GM12878 (cell line): ENCODE measurements at regions not wholly inside any gene's neighbourhood (a gene's known extent, or its start where the extent isn't known, plus 50 kb on each side); places are given as distances from the start of the nearest gene placed in this dataset.

Experiments used
- ATAC-seq: fragments of 200-7000 bp; cut with Tn5 transposase; 3 replicates; pipeline ENCODE4 v1.9.1; 2020; ENCODE audit warnings: mild to moderate bottlenecking, moderate library complexity
- BruUV-seq: library from RNA; stranded (reverse); fragments of 400-500 nt; replicated peaks from 2 replicates; lab custom pipeline; 2021; lab: Mats Ljungman, UMichigan
- CTCF ChIA-PET: fragments of 300-600 bp; sonication (Branson Sonifier 250); formaldehyde crosslinking; extraction: SDS; loops from one replicate; lab custom pipeline; 2021; ENCODE audit warnings: inconsistent platforms; lab: Yijun Ruan, JAX
- POLR2A ChIA-PET: fragments of 350-600 bp; formaldehyde crosslinking; extraction: SDS; loops from one replicate; lab custom pipeline; 2021; ENCODE audit warnings: inconsistent platforms; lab: Charles Lee
- RAD21 ChIA-PET: fragments of 300-600 bp; sonication (Branson Sonifier 250); formaldehyde crosslinking; loops from one replicate; lab custom pipeline; 2023; ENCODE audit warnings: antibody characterized with exemption; ENCODE audit not compliant: unreplicated experiment; lab: Charles Lee
- SMC1A ChIA-PET: fragments of 300-600 bp; sonication (Branson Sonifier 250); formaldehyde crosslinking; loops from one replicate; lab custom pipeline; 2023; ENCODE audit not compliant: unreplicated experiment, uncharacterized antibody; lab: Charles Lee
- DNase-seq: peaks from one replicate; pipeline ENCODE4 v3.0.0-alpha.2; 2011; ENCODE audit warnings: low read depth, low spot score
- FAIRE-seq: peaks from 3 replicates; lab custom pipeline; 2011; peaks lifted over from hg19 to GRCh38; lab: Jason Lieb, UNC
- H2AFZ ChIP-seq: 2 replicates; pipeline ENCODE4 v1.6.0; 2011; ENCODE audit warnings: low read depth, low read length, control low read depth; ENCODE audit not compliant: control insufficient read depth
- H3K27ac ChIP-seq: 2 replicates; pipeline ENCODE4 v1.5.1; 2011; ENCODE audit warnings: control low read depth; ENCODE audit not compliant: control insufficient read depth, insufficient read depth
- H3K27me3 ChIP-seq, 2 experiments: replicated peaks in 1 of 2; 2 replicates each; pipeline versions ENCODE4 v1.6.0 to v1.6.1; 2011; ENCODE audit warnings: low read length in 1 of 2; ENCODE audit not compliant: control insufficient read depth in 2 of 2, insufficient read depth in 2 of 2
- H3K36me3 ChIP-seq, 2 experiments: 2 replicates each; pipeline ENCODE4 v1.5.1; 2011; ENCODE audit warnings: low read length in 1 of 2; ENCODE audit not compliant: control insufficient read depth in 2 of 2, insufficient read depth in 2 of 2
- H3K4me1 ChIP-seq: 2 replicates; pipeline ENCODE4 v1.6.1; 2011; ENCODE audit warnings: mild to moderate bottlenecking, low read length, moderate library complexity, mixed read lengths; ENCODE audit not compliant: control insufficient read depth, insufficient read depth
- H3K4me2 ChIP-seq: 2 replicates; pipeline ENCODE4 v1.6.0; 2011; ENCODE audit warnings: control low read depth; ENCODE audit not compliant: control insufficient read depth, insufficient read depth
- H3K4me3 ChIP-seq: fragments of 200-600 bp; sonication (generic); 2 replicates; pipeline ENCODE4 v1.5.1; 2016
- H3K79me2 ChIP-seq: 2 replicates; pipeline ENCODE4 v1.6.0; 2011; ENCODE audit warnings: low read length; ENCODE audit not compliant: control insufficient read depth, insufficient read depth
- H3K9ac ChIP-seq: 2 replicates; pipeline ENCODE4 v1.8.0; 2011; ENCODE audit warnings: low read length, control low read depth, mixed read lengths; ENCODE audit not compliant: control insufficient read depth, insufficient read depth
- H3K9me3 ChIP-seq: replicated peaks from 3 replicates; pipeline ENCODE4 v1.5.1; 2011; ENCODE audit warnings: mild to moderate bottlenecking, low read length; ENCODE audit not compliant: control insufficient read depth, insufficient read depth
- H4K20me1 ChIP-seq: 2 replicates; pipeline ENCODE4 v1.6.0; 2011; ENCODE audit not compliant: control insufficient read depth, insufficient read depth
- E2F4 ChIP-seq: IDR thresholded peaks from 2 replicates; pipeline ENCODE4 v1.6.1; 2012; ENCODE audit warnings: low read depth, low read length, improper control_type of control experiment
- E2F8 ChIP-seq: fragments of 450-650 bp; IDR thresholded peaks from 2 replicates; pipeline ENCODE4 v1.6.1; 2018; ENCODE audit warnings: mild to moderate bottlenecking, low read depth, moderate library complexity; ENCODE audit not compliant: partially characterized antibody
- GABPA ChIP-seq: IDR thresholded peaks from 2 replicates; pipeline ENCODE4 v1.6.1; 2014; ENCODE audit warnings: antibody characterized with exemption, low read depth, mild to moderate bottlenecking, inconsistent platforms
- GATAD2B ChIP-seq: fragments of 450-650 bp; conservative IDR thresholded peaks from 2 replicates; pipeline ENCODE4 v1.6.1; 2017; ENCODE audit warnings: low read depth, mild to moderate bottlenecking, moderate library complexity
- HDAC2 ChIP-seq: fragments of 200-600 bp; sonication (generic); IDR thresholded peaks from 2 replicates; pipeline ENCODE4 v1.6.1; 2017
- MAX ChIP-seq: IDR thresholded peaks from 2 replicates; pipeline ENCODE4 v1.6.1; 2012; ENCODE audit warnings: low read depth, low read length, improper control_type of control experiment
- NR2C1 ChIP-seq: fragments of 450-650 bp; IDR thresholded peaks from 2 replicates; pipeline ENCODE4 v1.6.1; 2017; ENCODE audit warnings: antibody characterized with exemption, mild to moderate bottlenecking, moderate library complexity
- PAX8 ChIP-seq: fragments of 450-650 bp; IDR thresholded peaks from 2 replicates; pipeline ENCODE4 v1.6.1; 2017; ENCODE audit warnings: mild to moderate bottlenecking, moderate library complexity
- RAD51 ChIP-seq: fragments of 450-650 bp; IDR thresholded peaks from 2 replicates; pipeline ENCODE4 v1.6.1; 2016; ENCODE audit warnings: moderate library complexity, mild to moderate bottlenecking, inconsistent platforms
- SUZ12 ChIP-seq: fragments of 200-600 bp; sonication (generic); IDR thresholded peaks from one replicate; pipeline ENCODE4 v1.6.1; 2018; ENCODE audit warnings: antibody characterized with exemption, mild to moderate bottlenecking; ENCODE audit not compliant: unreplicated experiment
- TAF1 ChIP-seq: IDR thresholded peaks from 2 replicates; pipeline ENCODE4 v1.6.1; 2011; ENCODE audit warnings: mild to moderate bottlenecking, low read depth, low read length, borderline replicate concordance
- USF1 ChIP-seq: IDR thresholded peaks from 2 replicates; pipeline ENCODE4 v1.6.1; 2011; ENCODE audit warnings: borderline replicate concordance, low read depth, mild to moderate bottlenecking, moderate library complexity, mixed read lengths, low read length; ENCODE audit not compliant: insufficient read depth; ENCODE audit errors: extremely low read length
- ZNF622 ChIP-seq: fragments of 450-650 bp; IDR thresholded peaks from 2 replicates; pipeline ENCODE4 v1.6.1; 2017; ENCODE audit warnings: mild to moderate bottlenecking, inconsistent platforms
- in situ Hi-C: fragments of 300-500 bp; cut with MboI; formaldehyde crosslinking; loops from 9 replicates; pipeline ENCODE4 v1.14.3; 2018; ENCODE audit warnings: mixed read lengths
- intact Hi-C: fragments of 100-400 bp; cut with micrococcal nuclease; formaldehyde crosslinking; loops from one replicate; pipeline ENCODE4 v1.14.2; 2022; ENCODE audit not compliant: unreplicated experiment
- TF ChIP-seq, protein P1 (sequence below): IDR thresholded peaks from 2 replicates; pipeline ENCODE4 v1.6.1; 2012; ENCODE audit warnings: low read depth, low read length, improper control_type of control experiment
- TF ChIP-seq, protein P2 (sequence below): IDR thresholded peaks from 2 replicates; pipeline ENCODE4 v1.6.1; 2012; ENCODE audit warnings: mild to moderate bottlenecking, low read depth, low read length

GRCh38 chr11:101202614-101203013, 73.0 kb upstream of the PGR start:
- Histone ChIP-seq H3K27me3 (no peaks in the 10 kb centered on the region), H3K27ac (no peak overlapping the region), H3K4me3 (no peak overlapping the region), H3K4me1 (no peaks in the 10 kb centered on the region), H4K20me1 (no peaks in the 10 kb centered on the region), H2AFZ (no peak overlapping the region), H3K9ac (no peak overlapping the region), H3K4me2 (no peak overlapping the region), H3K79me2 (no peaks in the 10 kb centered on the region), H3K36me3 (no peaks in the 10 kb centered on the region), H3K9me3 (no peaks in the 10 kb centered on the region)
- intact Hi-C loops, result no loop called here
- ChIA-PET SMC1A (no interaction called here), CTCF (no interaction called here), RAD21 (no interaction called here), POLR2A (no interaction called here)
- DNase-seq (no peak), ATAC-seq (no peak), FAIRE-seq (no peak)
- no TSS peak for BruUV-seq
- in situ Hi-C loops, result no loop called here
- no peak for TF ChIP-seq HDAC2
- no peak for TF ChIP-seq E2F4
- TF ChIP-seq GABPA, result no peak
- no peak for TF ChIP-seq SUZ12
- TF ChIP-seq USF1, result no peak
- TF ChIP-seq E2F8, result no peak
- TF ChIP-seq GATAD2B, result no peak
- TF ChIP-seq, protein P1, sequence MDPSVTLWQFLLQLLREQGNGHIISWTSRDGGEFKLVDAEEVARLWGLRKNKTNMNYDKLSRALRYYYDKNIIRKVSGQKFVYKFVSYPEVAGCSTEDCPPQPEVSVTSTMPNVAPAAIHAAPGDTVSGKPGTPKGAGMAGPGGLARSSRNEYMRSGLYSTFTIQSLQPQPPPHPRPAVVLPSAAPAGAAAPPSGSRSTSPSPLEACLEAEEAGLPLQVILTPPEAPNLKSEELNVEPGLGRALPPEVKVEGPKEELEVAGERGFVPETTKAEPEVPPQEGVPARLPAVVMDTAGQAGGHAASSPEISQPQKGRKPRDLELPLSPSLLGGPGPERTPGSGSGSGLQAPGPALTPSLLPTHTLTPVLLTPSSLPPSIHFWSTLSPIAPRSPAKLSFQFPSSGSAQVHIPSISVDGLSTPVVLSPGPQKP, result no peak
- TF ChIP-seq, protein P2, sequence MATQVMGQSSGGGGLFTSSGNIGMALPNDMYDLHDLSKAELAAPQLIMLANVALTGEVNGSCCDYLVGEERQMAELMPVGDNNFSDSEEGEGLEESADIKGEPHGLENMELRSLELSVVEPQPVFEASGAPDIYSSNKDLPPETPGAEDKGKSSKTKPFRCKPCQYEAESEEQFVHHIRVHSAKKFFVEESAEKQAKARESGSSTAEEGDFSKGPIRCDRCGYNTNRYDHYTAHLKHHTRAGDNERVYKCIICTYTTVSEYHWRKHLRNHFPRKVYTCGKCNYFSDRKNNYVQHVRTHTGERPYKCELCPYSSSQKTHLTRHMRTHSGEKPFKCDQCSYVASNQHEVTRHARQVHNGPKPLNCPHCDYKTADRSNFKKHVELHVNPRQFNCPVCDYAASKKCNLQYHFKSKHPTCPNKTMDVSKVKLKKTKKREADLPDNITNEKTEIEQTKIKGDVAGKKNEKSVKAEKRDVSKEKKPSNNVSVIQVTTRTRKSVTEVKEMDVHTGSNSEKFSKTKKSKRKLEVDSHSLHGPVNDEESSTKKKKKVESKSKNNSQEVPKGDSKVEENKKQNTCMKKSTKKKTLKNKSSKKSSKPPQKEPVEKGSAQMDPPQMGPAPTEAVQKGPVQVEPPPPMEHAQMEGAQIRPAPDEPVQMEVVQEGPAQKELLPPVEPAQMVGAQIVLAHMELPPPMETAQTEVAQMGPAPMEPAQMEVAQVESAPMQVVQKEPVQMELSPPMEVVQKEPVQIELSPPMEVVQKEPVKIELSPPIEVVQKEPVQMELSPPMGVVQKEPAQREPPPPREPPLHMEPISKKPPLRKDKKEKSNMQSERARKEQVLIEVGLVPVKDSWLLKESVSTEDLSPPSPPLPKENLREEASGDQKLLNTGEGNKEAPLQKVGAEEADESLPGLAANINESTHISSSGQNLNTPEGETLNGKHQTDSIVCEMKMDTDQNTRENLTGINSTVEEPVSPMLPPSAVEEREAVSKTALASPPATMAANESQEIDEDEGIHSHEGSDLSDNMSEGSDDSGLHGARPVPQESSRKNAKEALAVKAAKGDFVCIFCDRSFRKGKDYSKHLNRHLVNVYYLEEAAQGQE, result no peak
- TF ChIP-seq ZNF622, result no peak
- TF ChIP-seq TAF1, result no peak
- no peak for TF ChIP-seq PAX8
- TF ChIP-seq MAX, result no peak
- no peak for TF ChIP-seq NR2C1
- no peak for TF ChIP-seq RAD51
